ENCODE measurements at regions not wholly inside any gene's neighbourhood (a gene's known extent, or its start where the extent isn't known, plus 50 kb on each side); places are given as distances from the start of the nearest gene placed in this dataset.

DNA sequence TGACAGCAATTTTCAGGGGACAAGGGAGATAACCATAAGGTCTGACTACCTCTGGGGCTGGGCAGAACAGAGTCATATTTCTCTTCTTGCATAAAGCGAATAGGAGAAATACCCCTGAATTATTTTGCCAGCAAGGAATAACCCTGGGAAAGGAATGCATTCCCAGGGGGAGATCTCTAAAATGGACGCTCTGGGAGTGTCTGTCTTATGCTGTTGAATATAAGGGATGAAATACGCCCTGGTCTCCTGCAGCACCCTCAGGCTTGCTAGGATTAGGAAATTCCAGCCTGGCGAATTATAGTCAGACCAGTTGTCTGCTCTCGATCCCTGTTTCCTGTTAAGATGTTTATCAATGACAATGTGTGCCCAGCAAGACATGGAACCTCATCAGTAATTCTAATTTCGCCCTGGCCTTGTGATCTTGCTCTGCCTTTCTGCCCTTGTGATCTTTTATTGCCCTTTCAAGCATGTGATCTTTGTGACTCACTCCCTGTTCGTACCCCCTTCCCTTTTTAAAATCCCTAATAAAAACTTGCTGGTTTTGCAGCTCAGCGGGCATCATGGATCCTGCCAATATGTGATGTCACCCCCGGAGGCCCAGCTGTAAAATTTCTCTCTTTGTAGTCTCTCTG lies 221.6 kb upstream of the HS3ST5 start:
- TF ChIP-seq POLR2A (IDR thresholded peaks at IDR 0.05; ENCODE audit: low read depth, low read length) (no peak), HCFC1 (IDR thresholded peaks at IDR 0.05; ENCODE audit: low read length) (no peak)
- TF ChIP-seq, protein P1, sequence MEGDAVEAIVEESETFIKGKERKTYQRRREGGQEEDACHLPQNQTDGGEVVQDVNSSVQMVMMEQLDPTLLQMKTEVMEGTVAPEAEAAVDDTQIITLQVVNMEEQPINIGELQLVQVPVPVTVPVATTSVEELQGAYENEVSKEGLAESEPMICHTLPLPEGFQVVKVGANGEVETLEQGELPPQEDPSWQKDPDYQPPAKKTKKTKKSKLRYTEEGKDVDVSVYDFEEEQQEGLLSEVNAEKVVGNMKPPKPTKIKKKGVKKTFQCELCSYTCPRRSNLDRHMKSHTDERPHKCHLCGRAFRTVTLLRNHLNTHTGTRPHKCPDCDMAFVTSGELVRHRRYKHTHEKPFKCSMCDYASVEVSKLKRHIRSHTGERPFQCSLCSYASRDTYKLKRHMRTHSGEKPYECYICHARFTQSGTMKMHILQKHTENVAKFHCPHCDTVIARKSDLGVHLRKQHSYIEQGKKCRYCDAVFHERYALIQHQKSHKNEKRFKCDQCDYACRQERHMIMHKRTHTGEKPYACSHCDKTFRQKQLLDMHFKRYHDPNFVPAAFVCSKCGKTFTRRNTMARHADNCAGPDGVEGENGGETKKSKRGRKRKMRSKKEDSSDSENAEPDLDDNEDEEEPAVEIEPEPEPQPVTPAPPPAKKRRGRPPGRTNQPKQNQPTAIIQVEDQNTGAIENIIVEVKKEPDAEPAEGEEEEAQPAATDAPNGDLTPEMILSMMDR (IDR thresholded peaks at IDR 0.05 in 2 of 3, conservative IDR thresholded peaks at IDR 0.05 in 1 of 3; ENCODE audit: control insufficient read depth in 2 of 3, extremely low read depth in 1 of 3, insufficient read depth in 1 of 3, low read depth in 3 of 3, low read length in 3 of 3), result no peak
